ENCODE measurements at regions not wholly inside any gene's neighbourhood (a gene's known extent, or its start where the extent isn't known, plus 50 kb on each side); places are given as distances from the start of the nearest gene placed in this dataset.
A peak's percentile ranks its signal among the peaks of the same experiment; 100 is the strongest.

- TF ChIP-seq MGA (IDR thresholded peaks at IDR 0.05) (0 out of 2 replicates have a peak, but pooled peaks have one; percentile 33), U2AF1 (optimal IDR thresholded peaks at IDR 0.05; ENCODE audit: low read depth, low read length) (no peak), SMARCE1 (IDR thresholded peaks at IDR 0.05) (no peak), NFRKB (IDR thresholded peaks at IDR 0.05; ENCODE audit: low read depth) (no peak)
These were observed 117.8 kb downstream of the KCNJ12 start (continued) for GRCh38 chr17:21493993-21494392.
